RWPE1 (cell line): ENCODE measurements at regions not wholly inside any gene's neighbourhood (a gene's known extent, or its start where the extent isn't known, plus 50 kb on each side); places are given as distances from the start of the nearest gene placed in this dataset.

ENCODE experiments used
- CTCF ChIA-PET: fragments of 350-600 bp; sonication (Branson Sonifier 250); formaldehyde crosslinking; extraction: SDS; loops from one replicate; lab custom pipeline; 2021; lab: Yijun Ruan, JAX
- POLR2A ChIA-PET: fragments of 400-600 bp; formaldehyde crosslinking; extraction: SDS; loops from one replicate; lab custom pipeline; 2020; ENCODE audit warnings: antibody characterized with exemption; ENCODE audit not compliant: low non-redundant PET; lab: Yijun Ruan, JAX
- DNase-seq: peaks from one replicate; pipeline ENCODE4 v3.0.0; 2012; ENCODE audit warnings: low spot score
- H3K27ac ChIP-seq: fragments of 450-650 bp; 2 replicates; pipeline ENCODE4 v1.5.1; 2017
- CTCF ChIP-seq: fragments of 450-650 bp; conservative IDR thresholded peaks from 2 replicates; pipeline ENCODE4 v1.5.1; 2017; ENCODE audit warnings: low read depth, mild to moderate bottlenecking

DNA sequence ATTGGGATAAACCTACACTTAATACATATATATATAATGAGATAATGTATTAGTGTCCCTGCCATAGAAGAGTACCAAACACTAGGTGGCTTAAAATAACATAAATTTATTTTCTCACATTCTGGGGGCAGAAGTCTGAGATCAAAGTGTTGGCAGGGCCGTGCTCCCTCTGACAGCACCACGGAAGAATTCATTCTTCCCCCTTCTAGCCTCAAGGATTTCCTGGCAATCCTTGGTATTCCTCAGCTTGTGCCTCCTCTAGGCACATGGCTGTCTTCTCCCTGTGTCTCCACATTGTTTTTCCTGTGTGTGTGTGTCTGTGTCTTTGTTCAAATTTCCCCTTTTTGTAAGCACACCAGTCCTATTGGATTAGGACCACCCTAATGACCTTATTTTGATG is 115.2 kb upstream of the AGBL1 start:
- no peak overlapping the region for H3K27ac ChIP-seq
- DNase-seq: no peak
- TF ChIP-seq CTCF: no peak
- CTCF ChIA-PET: interaction anchor here (0.7 kb wide), 1 partner anchor 110 kb away, joined by 3 read pairs; no protein-coding TSS in a partner anchor
- POLR2A ChIA-PET: no interaction called here

DNA sequence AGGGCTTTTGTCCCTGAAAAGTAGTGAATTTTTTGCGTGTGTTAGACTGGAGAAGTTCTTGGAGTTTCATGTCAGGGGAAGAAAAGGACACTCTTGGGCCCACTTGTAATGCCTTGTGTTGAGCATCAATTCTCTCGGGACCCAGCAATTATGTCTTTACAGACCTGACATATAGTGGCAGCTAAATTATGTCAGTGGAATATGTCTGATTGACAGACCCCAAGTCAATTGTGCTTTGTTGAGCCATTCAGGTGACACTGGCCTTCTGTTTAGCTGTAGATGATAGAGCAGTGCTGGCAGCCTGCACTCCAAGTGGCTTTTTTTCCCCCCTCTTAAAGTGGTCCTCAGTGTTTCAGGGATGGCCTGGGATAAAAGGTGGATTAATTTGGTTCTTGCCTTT is 112.1 kb upstream of the AGBL1 start:
- DNase-seq: no peak
- CTCF ChIA-PET: no interaction called here
- POLR2A ChIA-PET: no interaction called here
- H3K27ac ChIP-seq: no peak overlapping the region
- no peak for TF ChIP-seq CTCF

- DNase-seq: no peak
- H3K27ac ChIP-seq: no peak overlapping the region
- POLR2A ChIA-PET: interaction anchor here (0.6 kb wide), 1 partner anchor 73 kb away, joined by 5 read pairs; no protein-coding TSS in a partner anchor
- CTCF ChIA-PET: no interaction called here
- TF ChIP-seq CTCF: no peak
Measured at GRCh38 chr15:85972805-85973540, 106.7 kb upstream of the AGBL1 start.

- H3K27ac ChIP-seq: no peak overlapping the region
- no peak for DNase-seq
- POLR2A ChIA-PET: no interaction called here
- CTCF ChIA-PET: no interaction called here
- no peak for TF ChIP-seq CTCF
Measured at GRCh38 chr15:85973584-85974347, 105.9 kb upstream of the AGBL1 start.

DNA sequence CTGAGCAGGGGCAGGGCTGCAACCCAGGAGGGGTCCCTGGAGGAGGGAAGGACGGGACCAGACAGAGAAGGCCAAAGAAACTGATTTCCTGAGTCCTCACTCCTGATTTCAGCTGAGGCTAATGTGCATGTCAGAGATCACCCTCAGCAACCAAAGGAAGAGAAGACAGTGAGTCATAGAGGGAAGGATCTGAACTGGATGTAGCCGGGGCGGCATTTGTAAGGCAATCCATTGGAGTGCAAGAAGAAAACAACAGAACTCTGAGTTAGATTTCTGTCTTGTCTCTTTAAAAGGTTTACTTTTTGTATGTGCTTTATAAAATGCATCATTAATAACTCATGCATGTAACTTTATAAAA is 105.3 kb upstream of the AGBL1 start:
- ChIA-PET CTCF (no interaction called here), POLR2A (no interaction called here)
- TF ChIP-seq CTCF: no peak
- H3K27ac ChIP-seq: no peak overlapping the region
- DNase-seq: peak; percentile 20

DNA sequence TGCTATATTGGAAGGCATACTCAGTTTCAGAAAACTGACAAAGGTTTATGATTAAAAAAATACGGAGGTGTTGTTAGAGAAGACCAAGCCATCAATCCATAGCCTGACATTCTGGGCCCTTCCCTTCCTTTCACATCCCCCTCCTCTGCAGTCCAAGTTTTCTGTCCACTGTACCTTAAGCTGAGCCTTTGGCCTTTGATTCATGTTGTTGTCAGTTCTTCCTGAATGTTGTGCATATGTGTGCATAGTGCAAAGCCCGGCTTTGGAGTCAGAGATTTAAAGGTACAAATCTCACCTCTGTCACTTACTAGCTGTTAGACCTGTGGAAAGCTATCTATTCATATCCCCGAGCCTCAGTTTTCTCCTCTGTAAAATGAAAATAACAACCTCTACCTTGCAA is 104.9 kb upstream of the AGBL1 start:
- ChIA-PET POLR2A (no interaction called here), CTCF (no interaction called here)
- DNase-seq: no peak
- no peak for TF ChIP-seq CTCF
- no peak overlapping the region for H3K27ac ChIP-seq
